ENCODE measurements at regions not wholly inside any gene's neighbourhood (a gene's known extent, or its start where the extent isn't known, plus 50 kb on each side); places are given as distances from the start of the nearest gene placed in this dataset.

DNA sequence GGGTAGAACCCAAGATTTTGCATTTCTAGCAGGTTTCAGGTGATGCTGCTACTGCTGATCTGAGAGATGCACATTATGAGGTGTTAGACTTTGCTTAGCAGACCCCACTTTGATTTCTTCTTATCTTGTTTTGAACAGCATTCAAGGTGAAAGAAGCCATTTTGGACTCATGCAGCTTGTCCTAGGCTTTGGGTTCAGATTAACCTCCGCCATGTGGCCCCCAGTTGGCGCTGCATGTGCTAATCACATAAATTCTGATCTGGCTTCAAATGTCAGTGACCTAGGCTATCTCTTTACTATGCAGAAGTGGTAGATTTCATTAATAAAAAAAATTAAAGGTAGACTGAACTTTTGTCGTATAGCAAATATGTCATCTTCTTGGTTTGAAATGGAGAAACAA, 89.8 kb upstream of the DYRK2 start:
- TF ChIP-seq, protein P1, sequence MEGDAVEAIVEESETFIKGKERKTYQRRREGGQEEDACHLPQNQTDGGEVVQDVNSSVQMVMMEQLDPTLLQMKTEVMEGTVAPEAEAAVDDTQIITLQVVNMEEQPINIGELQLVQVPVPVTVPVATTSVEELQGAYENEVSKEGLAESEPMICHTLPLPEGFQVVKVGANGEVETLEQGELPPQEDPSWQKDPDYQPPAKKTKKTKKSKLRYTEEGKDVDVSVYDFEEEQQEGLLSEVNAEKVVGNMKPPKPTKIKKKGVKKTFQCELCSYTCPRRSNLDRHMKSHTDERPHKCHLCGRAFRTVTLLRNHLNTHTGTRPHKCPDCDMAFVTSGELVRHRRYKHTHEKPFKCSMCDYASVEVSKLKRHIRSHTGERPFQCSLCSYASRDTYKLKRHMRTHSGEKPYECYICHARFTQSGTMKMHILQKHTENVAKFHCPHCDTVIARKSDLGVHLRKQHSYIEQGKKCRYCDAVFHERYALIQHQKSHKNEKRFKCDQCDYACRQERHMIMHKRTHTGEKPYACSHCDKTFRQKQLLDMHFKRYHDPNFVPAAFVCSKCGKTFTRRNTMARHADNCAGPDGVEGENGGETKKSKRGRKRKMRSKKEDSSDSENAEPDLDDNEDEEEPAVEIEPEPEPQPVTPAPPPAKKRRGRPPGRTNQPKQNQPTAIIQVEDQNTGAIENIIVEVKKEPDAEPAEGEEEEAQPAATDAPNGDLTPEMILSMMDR (conservative IDR thresholded peaks at IDR 0.05; ENCODE audit: control insufficient read depth, insufficient read depth, low read depth, low read length) = no peak
- H3K4me3 ChIP-seq (ENCODE audit: control insufficient read depth, low read depth, low read length) = no peak overlapping the region
- DNase-seq (ENCODE audit: low read depth) = no peak

DNA sequence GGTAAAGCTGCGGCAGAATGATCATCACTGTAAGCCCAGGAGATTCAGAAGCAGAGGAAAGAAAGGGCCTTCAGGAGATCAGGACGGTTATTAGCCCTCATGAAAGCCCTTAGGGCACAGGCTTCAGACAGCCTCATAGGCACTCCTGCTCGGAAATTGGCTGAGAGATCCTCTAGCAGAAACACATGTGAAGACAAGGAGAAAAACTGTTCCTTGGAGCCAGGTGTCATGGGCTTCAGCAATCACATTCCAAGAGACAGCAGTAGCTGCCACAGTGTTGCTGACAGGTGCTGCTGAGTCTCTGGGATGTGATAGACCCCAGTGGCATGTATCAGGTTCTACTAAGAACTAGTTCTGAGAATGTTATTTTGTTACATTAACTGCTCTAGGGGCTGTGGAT, 88.8 kb upstream of the DYRK2 start:
- TF ChIP-seq, protein P1 (conservative IDR thresholded peaks at IDR 0.05; ENCODE audit: control insufficient read depth, insufficient read depth, low read depth, low read length) = no peak
- H3K4me3 ChIP-seq (ENCODE audit: control insufficient read depth, low read depth, low read length) = no peak overlapping the region
- no peak for DNase-seq (ENCODE audit: low read depth)

- no peak overlapping the region for H3K4me3 ChIP-seq (ENCODE audit: control insufficient read depth, low read depth, low read length)
- TF ChIP-seq, protein P1 (conservative IDR thresholded peaks at IDR 0.05; ENCODE audit: control insufficient read depth, insufficient read depth, low read depth, low read length) = no peak
- DNase-seq (ENCODE audit: low read depth) = no peak
These were observed 85.8 kb upstream of the DYRK2 start for GRCh38 chr12:67562513-67563287.

DNA sequence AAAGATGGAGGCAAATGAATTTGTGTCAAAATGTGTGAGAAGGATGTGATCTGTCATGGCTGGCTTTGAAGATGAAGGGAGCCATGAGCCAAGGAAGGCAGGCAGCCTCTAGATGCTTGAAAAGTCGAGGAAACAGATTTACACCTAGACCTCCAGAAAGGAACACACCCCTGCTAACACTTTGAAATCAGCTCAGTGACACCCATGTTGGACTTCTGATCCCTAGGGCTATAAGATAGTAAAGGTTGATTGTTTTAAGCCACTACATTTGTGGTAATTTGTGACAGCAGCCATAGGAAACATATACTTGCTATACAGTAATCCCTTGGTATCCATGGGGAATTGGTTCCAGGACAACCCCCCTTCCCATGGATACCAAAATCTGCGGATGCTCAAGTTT, 80.5 kb upstream of the DYRK2 start:
- no peak overlapping the region for H3K4me3 ChIP-seq (ENCODE audit: control insufficient read depth, low read depth, low read length)
- no peak for DNase-seq (ENCODE audit: low read depth)
- TF ChIP-seq, protein P1 (conservative IDR thresholded peaks at IDR 0.05; ENCODE audit: control insufficient read depth, insufficient read depth, low read depth, low read length) = no peak

DNA sequence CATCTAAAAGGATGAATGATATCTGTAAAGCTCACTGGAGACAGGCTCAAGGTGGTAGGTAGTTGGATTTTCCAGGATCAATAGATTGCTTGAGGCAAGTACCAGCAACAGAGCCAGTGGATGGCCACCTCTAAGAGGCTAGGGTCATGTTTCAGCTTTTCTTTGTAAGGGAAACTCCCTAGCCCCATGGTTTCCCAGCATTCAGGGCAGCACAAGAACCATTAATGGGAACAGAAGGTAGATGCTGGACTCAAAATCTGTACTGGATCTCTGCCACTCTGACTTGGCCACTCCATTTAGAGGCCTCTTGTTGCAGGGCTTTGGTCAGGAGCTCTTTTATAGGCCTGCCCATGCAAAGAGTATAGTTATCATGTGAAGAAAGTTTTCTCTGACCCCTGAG, 76.1 kb upstream of the DYRK2 start:
- no peak for DNase-seq (ENCODE audit: low read depth)
- TF ChIP-seq, protein P1 (conservative IDR thresholded peaks at IDR 0.05; ENCODE audit: control insufficient read depth, insufficient read depth, low read depth, low read length) = no peak
- no peak overlapping the region for H3K4me3 ChIP-seq (ENCODE audit: control insufficient read depth, low read depth, low read length)

- DNase-seq (ENCODE audit: low read depth) = no peak
- TF ChIP-seq, protein P1 (conservative IDR thresholded peaks at IDR 0.05; ENCODE audit: control insufficient read depth, insufficient read depth, low read depth, low read length) = no peak
- H3K4me3 ChIP-seq (ENCODE audit: control insufficient read depth, low read depth, low read length) = no peak overlapping the region
These were observed 75.0 kb upstream of the DYRK2 start for GRCh38 chr12:67573566-67573965.

All from fibroblast of mammary gland (primary cell).